ENCODE measurements at regions not wholly inside any gene's neighbourhood (a gene's known extent, or its start where the extent isn't known, plus 50 kb on each side); places are given as distances from the start of the nearest gene placed in this dataset.

- peak; percentile 78 for ATAC-seq
Measured at GRCh38 chr2:13260402-13260801, 543.7 kb downstream of the TRIB2 start.

DNA sequence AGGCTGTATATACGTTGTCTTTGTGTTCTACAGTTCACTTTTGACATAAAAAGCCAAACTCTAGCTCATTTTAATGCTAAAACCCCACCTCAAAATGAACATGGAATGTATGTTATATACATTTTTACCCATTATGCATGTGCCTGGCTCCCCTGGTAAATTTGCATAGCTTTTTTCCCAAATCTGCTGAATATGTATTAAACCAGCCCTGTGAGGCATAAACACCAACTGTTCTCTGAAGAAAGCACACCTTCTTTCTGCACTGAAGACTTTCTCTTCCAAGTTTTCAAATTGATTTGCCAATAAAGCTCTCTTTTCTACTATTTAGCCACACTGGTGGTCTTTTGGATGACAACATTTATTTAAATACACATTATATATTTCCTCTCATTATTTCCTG lies 549.4 kb downstream of the TRIB2 start:
- H3K79me2 ChIP-seq (replicated peaks; ENCODE audit: insufficient read depth), result no peaks in the 10 kb centered on the region
- H3K27me3 Mint-ChIP-seq (ENCODE audit: insufficient read depth, low read depth, poor library complexity), result no peaks in the 10 kb centered on the region
- H3K27me3 ChIP-seq (ENCODE audit: insufficient read depth), result no peaks in the 10 kb centered on the region
- no peaks in the 10 kb centered on the region for H3K36me3 ChIP-seq (ENCODE audit: insufficient read depth)
- no peaks in the 10 kb centered on the region for H4K20me1 ChIP-seq (replicated peaks; ENCODE audit: insufficient read depth)
- no peak overlapping the region for H3K4me2 ChIP-seq
- no peak overlapping the region for H3K27ac ChIP-seq (ENCODE audit: low read depth)
- no peak overlapping the region for H3K27ac Mint-ChIP-seq
- H3K9me3 Mint-ChIP-seq, result no peaks in the 10 kb centered on the region; the same call in 2 of the 3 replicates
- H3K4me1 ChIP-seq (ENCODE audit: insufficient read depth), result no peaks in the 10 kb centered on the region
- H3F3A ChIP-seq (replicated peaks; ENCODE audit: low read depth), result no peaks in the 10 kb centered on the region
- no peak for DNase-seq (ENCODE audit: low spot score)
- no peak overlapping the region for H3K4me3 Mint-ChIP-seq
- H3K36me3 Mint-ChIP-seq (ENCODE audit: low read depth), result no peaks in the 10 kb centered on the region
- no peak overlapping the region for H2AFZ ChIP-seq
- no peak for ATAC-seq
- no peaks in the 10 kb centered on the region for H3K9me2 ChIP-seq (ENCODE audit: insufficient read depth)
- H3K4me1 Mint-ChIP-seq, result no peaks in the 10 kb centered on the region
- no peak overlapping the region for H3K4me3 ChIP-seq
- TF ChIP-seq STAT1 (IDR thresholded peaks at IDR 0.05; ENCODE audit: unreplicated experiment) (no peak), JUNB (IDR thresholded peaks at IDR 0.05; ENCODE audit: unreplicated experiment) (no peak), ZNF331 (CRISPR knock-in tag; IDR thresholded peaks at IDR 0.05; ENCODE audit: low read depth) (no peak), EZH2phosphoT487 (IDR thresholded peaks at IDR 0.05; ENCODE audit: unreplicated experiment) (no peak), ZNF462 (CRISPR knock-in tag; IDR thresholded peaks at IDR 0.05) (no peak)

More at GRCh38 chr2:13260402-13260801, 543.7 kb downstream of the TRIB2 start:
- Mint-ChIP-seq H3K27me3 (ENCODE audit: insufficient read depth, low read depth, poor library complexity) (no peaks in the 10 kb centered on the region), H3K4me1 (no peaks in the 10 kb centered on the region), H3K9me3 (no peaks in the 10 kb centered on the region; the same call in 2 of the 3 replicates), H3K27ac (no peak overlapping the region), H3K4me3 (no peak overlapping the region), H3K36me3 (ENCODE audit: low read depth) (no peaks in the 10 kb centered on the region)
- Histone ChIP-seq H3K79me2 (replicated peaks; ENCODE audit: insufficient read depth) (no peaks in the 10 kb centered on the region), H3K4me3 (no peak overlapping the region), H3K4me1 (ENCODE audit: insufficient read depth) (no peaks in the 10 kb centered on the region), H3F3A (replicated peaks; ENCODE audit: low read depth) (no peaks in the 10 kb centered on the region), H3K27me3 (ENCODE audit: insufficient read depth) (no peaks in the 10 kb centered on the region), H2AFZ (no peak overlapping the region), H3K4me2 (no peak overlapping the region), H3K27ac (ENCODE audit: low read depth) (no peak overlapping the region), H3K9me2 (ENCODE audit: insufficient read depth) (no peaks in the 10 kb centered on the region), H4K20me1 (replicated peaks; ENCODE audit: insufficient read depth) (no peaks in the 10 kb centered on the region), H3K36me3 (ENCODE audit: insufficient read depth) (no peaks in the 10 kb centered on the region)
- peak; percentile 78 for TF ChIP-seq REST (IDR thresholded peaks at IDR 0.05; ENCODE audit: unreplicated experiment)
- TF ChIP-seq NANOG (IDR thresholded peaks at IDR 0.05; ENCODE audit: borderline replicate concordance), result no peak
- DNase-seq (ENCODE audit: low spot score), result peak; percentile 44
